ENCODE measurements at regions not wholly inside any gene's neighbourhood (a gene's known extent, or its start where the extent isn't known, plus 50 kb on each side); places are given as distances from the start of the nearest gene placed in this dataset.

DNA sequence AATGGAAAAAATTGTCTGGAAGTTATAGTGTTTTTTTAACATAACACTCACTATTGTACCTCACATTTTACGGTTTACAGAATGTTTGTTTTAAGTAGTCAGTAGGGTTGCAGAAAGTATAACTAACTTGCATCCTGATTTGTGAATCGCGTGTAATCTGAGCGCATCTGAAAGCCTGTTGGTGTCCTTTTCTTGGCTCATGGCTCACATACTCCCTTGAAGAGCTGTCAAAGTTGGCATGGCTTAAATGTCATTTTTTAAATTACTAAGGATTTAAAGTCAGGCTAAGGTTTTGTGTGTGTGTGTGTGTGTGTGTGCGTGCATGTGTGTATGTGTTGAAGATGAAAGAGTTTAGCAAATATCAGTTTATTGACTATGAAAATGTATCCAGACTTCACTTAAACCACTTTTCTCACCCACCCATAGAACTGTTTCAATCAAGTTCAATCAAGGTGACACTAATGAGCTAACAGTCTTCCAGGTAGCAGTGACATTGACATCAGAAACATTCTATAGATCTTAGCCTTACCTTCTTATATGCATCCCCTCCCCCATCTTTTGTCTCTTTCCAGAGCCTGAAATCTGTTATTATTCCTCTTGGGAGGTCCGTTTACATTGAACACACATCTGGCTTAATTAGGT, 480.4 kb upstream of the SGCG start:
- Histone ChIP-seq H3K9ac (ENCODE audit: low read length) (no peak overlapping the region), H3K36me3 (ENCODE audit: insufficient read depth, low read length) (no peaks in the 10 kb centered on the region), H3K27me3 (ENCODE audit: control insufficient read depth in 1 of 2, insufficient read depth in 2 of 2, low read length in 2 of 2) (no peaks in the 10 kb centered on the region), H3K4me1 (ENCODE audit: insufficient read depth, low read length) (no peaks in the 10 kb centered on the region), H3K9me3 (ENCODE audit: low read length) (peaks cover 5% of the 10 kb centered on the region), H3K4me3 (ENCODE audit: low read depth in 1 of 2, low read length in 2 of 2) (no peak overlapping the region), H3K27ac (ENCODE audit: low read depth, low read length) (no peak overlapping the region)

- H3K36me3 ChIP-seq (ENCODE audit: insufficient read depth, low read length): no peaks in the 10 kb centered on the region
- H3K4me1 ChIP-seq (ENCODE audit: insufficient read depth, low read length): no peaks in the 10 kb centered on the region
- H3K27me3 ChIP-seq (ENCODE audit: control insufficient read depth in 1 of 2, insufficient read depth in 2 of 2, low read length in 2 of 2): no peaks in the 10 kb centered on the region
- no peak overlapping the region for H3K9ac ChIP-seq (ENCODE audit: low read length)
- no peak overlapping the region for H3K27ac ChIP-seq (ENCODE audit: low read depth, low read length)
- no peak overlapping the region for H3K4me3 ChIP-seq (ENCODE audit: low read depth in 1 of 2, low read length in 2 of 2)
- H3K9me3 ChIP-seq (ENCODE audit: low read length): peaks cover 5% of the 10 kb centered on the region
These were observed 477.1 kb upstream of the SGCG start for GRCh38 chr13:22703601-22704209.

GRCh38 chr13:22707946-22708345, 472.8 kb upstream of the SGCG start:
- Histone ChIP-seq H3K27ac (ENCODE audit: low read depth, low read length) (no peak overlapping the region), H3K36me3 (ENCODE audit: insufficient read depth, low read length) (no peaks in the 10 kb centered on the region), H3K4me3 (ENCODE audit: low read depth in 1 of 2, low read length in 2 of 2) (no peak overlapping the region), H3K4me1 (ENCODE audit: insufficient read depth, low read length) (no peaks in the 10 kb centered on the region), H3K9ac (ENCODE audit: low read length) (no peak overlapping the region), H3K27me3 (ENCODE audit: control insufficient read depth in 1 of 2, insufficient read depth in 2 of 2, low read length in 2 of 2) (no peaks in the 10 kb centered on the region), H3K9me3 (ENCODE audit: low read length) (no peaks in the 10 kb centered on the region)

- Histone ChIP-seq H3K36me3 (ENCODE audit: insufficient read depth, low read length) (no peaks in the 10 kb centered on the region), H3K27ac (ENCODE audit: low read depth, low read length) (no peak overlapping the region), H3K4me1 (ENCODE audit: insufficient read depth, low read length) (no peaks in the 10 kb centered on the region), H3K9me3 (ENCODE audit: low read length) (no peaks in the 10 kb centered on the region), H3K27me3 (ENCODE audit: control insufficient read depth in 1 of 2, insufficient read depth in 2 of 2, low read length in 2 of 2) (no peaks in the 10 kb centered on the region), H3K4me3 (ENCODE audit: low read depth in 1 of 2, low read length in 2 of 2) (no peak overlapping the region), H3K9ac (ENCODE audit: low read length) (no peak overlapping the region)
These were observed 463.7 kb upstream of the SGCG start for GRCh38 chr13:22717036-22717435.

GRCh38 chr13:22726726-22727125, 454.1 kb upstream of the SGCG start:
- no peaks in the 10 kb centered on the region for H3K36me3 ChIP-seq (ENCODE audit: insufficient read depth, low read length)
- H3K27me3 ChIP-seq (ENCODE audit: control insufficient read depth in 1 of 2, insufficient read depth in 2 of 2, low read length in 2 of 2): no peaks in the 10 kb centered on the region
- no peak overlapping the region for H3K27ac ChIP-seq (ENCODE audit: low read depth, low read length)
- no peaks in the 10 kb centered on the region for H3K4me1 ChIP-seq (ENCODE audit: insufficient read depth, low read length)
- no peaks in the 10 kb centered on the region for H3K9me3 ChIP-seq (ENCODE audit: low read length)
- no peak overlapping the region for H3K9ac ChIP-seq (ENCODE audit: low read length)
- H3K4me3 ChIP-seq (ENCODE audit: low read depth in 1 of 2, low read length in 2 of 2): no peak overlapping the region

- H3K4me1 ChIP-seq (ENCODE audit: insufficient read depth, low read length): no peaks in the 10 kb centered on the region
- H3K27ac ChIP-seq (ENCODE audit: low read depth, low read length): no peak overlapping the region
- no peak overlapping the region for H3K9ac ChIP-seq (ENCODE audit: low read length)
- no peaks in the 10 kb centered on the region for H3K9me3 ChIP-seq (ENCODE audit: low read length)
- H3K4me3 ChIP-seq (ENCODE audit: low read depth in 1 of 2, low read length in 2 of 2): no peak overlapping the region
- H3K36me3 ChIP-seq (ENCODE audit: insufficient read depth, low read length): no peaks in the 10 kb centered on the region
- no peaks in the 10 kb centered on the region for H3K27me3 ChIP-seq (ENCODE audit: control insufficient read depth in 1 of 2, insufficient read depth in 2 of 2, low read length in 2 of 2)
These were observed 445.5 kb upstream of the SGCG start for GRCh38 chr13:22735011-22735995.

DNA sequence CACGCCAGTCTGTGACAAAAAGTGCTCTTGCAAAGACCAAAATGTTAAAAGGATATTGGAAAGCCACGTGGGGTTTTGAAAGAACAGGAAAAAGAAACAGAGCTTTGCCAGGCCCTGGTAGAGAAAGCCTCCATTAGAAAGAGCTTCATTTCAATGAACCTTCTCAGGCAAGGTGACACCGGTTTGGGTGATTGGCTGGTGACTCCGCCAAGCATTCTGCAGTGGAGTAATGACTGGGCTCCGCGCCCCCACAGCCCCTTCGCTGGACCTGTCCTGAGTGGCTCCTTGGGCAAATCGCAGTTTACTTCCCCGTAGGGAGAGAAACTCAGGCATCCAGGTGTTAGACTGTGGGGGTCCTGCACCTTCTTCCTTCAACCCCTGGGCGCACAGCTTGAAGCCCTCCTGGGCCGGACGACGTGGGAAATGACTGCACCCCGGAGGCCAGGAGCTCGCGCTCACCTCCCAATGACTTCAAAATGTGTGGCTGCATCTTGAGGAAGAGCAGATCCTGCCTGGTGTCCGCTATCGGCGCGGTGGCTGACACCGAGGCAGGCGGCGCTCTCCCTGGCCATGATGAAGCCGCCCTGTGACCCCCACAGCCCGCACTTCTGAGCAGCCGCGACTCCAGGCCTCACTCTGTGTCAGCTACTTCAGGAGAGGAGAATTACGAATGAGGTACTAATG, 444.6 kb upstream of the SGCG start:
- Histone ChIP-seq H3K27me3 (ENCODE audit: control insufficient read depth in 1 of 2, insufficient read depth in 2 of 2, low read length in 2 of 2) (no peaks in the 10 kb centered on the region), H3K9me3 (ENCODE audit: low read length) (no peaks in the 10 kb centered on the region), H3K4me1 (ENCODE audit: insufficient read depth, low read length) (no peaks in the 10 kb centered on the region), H3K36me3 (ENCODE audit: insufficient read depth, low read length) (no peaks in the 10 kb centered on the region), H3K4me3 (ENCODE audit: low read depth in 1 of 2, low read length in 2 of 2) (no peak overlapping the region), H3K27ac (ENCODE audit: low read depth, low read length) (no peak overlapping the region), H3K9ac (ENCODE audit: low read length) (no peak overlapping the region)

DNA sequence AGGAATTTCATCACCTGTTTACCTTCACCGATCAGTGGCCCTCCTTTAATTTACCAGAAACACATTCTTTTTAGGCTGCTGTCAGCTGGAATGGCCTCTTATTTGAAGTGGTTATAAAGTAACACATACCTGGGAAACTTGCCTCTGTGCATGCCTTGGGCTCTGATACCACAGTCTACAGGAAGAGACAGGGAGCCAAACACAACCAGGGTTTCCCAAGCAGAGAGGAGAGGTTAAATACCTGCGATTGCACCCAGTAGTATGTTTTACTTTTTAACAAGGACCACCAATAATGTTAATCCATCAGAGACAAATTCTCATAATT, 444.0 kb upstream of the SGCG start:
- H3K27me3 ChIP-seq (ENCODE audit: control insufficient read depth in 1 of 2, insufficient read depth in 2 of 2, low read length in 2 of 2): no peaks in the 10 kb centered on the region
- H3K27ac ChIP-seq (ENCODE audit: low read depth, low read length): no peak overlapping the region

DNA sequence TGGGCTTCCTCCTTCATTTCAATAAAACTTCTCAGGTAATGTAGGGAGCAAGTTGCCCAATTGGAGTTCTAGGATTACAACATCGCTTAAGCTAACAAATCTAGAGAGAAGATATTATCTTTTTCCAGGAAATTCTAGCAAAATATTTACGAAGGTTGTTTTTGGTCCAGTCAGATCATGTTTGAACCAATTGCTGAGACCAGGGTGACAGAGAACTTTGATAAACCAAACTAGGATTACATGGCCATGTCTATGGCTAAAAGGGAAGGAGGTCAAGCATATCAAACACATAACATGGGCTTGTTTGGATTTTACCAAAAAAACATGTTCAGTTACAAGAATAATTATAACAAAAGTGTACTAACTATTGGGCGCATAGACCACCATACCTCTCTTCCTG, 442.4 kb upstream of the SGCG start:
- H3K4me3 ChIP-seq (ENCODE audit: low read depth in 1 of 2, low read length in 2 of 2): no peak overlapping the region
- H3K27ac ChIP-seq (ENCODE audit: low read depth, low read length): no peak overlapping the region
- no peaks in the 10 kb centered on the region for H3K9me3 ChIP-seq (ENCODE audit: low read length)
- no peak overlapping the region for H3K9ac ChIP-seq (ENCODE audit: low read length)
- no peaks in the 10 kb centered on the region for H3K27me3 ChIP-seq (ENCODE audit: control insufficient read depth in 1 of 2, insufficient read depth in 2 of 2, low read length in 2 of 2)
- H3K4me1 ChIP-seq (ENCODE audit: insufficient read depth, low read length): no peaks in the 10 kb centered on the region
- H3K36me3 ChIP-seq (ENCODE audit: insufficient read depth, low read length): no peaks in the 10 kb centered on the region

More for the DNA sequence above, 444.0 kb upstream of the SGCG start:
- H3K36me3 ChIP-seq (ENCODE audit: insufficient read depth, low read length): no peaks in the 10 kb centered on the region
- no peak overlapping the region for H3K9ac ChIP-seq (ENCODE audit: low read length)
- no peaks in the 10 kb centered on the region for H3K4me1 ChIP-seq (ENCODE audit: insufficient read depth, low read length)
- H3K4me3 ChIP-seq (ENCODE audit: low read depth in 1 of 2, low read length in 2 of 2): no peak overlapping the region
- no peaks in the 10 kb centered on the region for H3K9me3 ChIP-seq (ENCODE audit: low read length)

DNA sequence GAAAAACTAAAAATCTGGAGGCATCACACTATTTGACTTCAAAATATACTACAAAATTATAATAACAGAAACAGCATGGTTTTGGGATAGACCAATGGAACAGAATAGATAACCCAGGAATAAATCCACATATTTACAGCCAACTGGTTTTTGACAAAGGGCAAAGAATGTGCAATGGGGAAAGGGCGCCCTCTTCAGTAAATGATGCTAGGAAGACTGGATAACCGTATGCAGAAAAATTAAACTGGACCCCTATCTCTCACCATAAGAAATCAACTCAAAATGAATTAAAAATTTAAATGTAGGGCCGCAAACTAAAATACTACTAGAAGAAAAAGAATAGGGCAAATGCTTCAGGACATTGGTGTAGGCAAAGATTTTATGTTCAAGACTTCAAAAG, 440.5 kb upstream of the SGCG start:
- Histone ChIP-seq H3K36me3 (ENCODE audit: insufficient read depth, low read length) (no peaks in the 10 kb centered on the region), H3K4me3 (ENCODE audit: low read depth in 1 of 2, low read length in 2 of 2) (no peak overlapping the region), H3K9me3 (ENCODE audit: low read length) (no peaks in the 10 kb centered on the region)

DNA sequence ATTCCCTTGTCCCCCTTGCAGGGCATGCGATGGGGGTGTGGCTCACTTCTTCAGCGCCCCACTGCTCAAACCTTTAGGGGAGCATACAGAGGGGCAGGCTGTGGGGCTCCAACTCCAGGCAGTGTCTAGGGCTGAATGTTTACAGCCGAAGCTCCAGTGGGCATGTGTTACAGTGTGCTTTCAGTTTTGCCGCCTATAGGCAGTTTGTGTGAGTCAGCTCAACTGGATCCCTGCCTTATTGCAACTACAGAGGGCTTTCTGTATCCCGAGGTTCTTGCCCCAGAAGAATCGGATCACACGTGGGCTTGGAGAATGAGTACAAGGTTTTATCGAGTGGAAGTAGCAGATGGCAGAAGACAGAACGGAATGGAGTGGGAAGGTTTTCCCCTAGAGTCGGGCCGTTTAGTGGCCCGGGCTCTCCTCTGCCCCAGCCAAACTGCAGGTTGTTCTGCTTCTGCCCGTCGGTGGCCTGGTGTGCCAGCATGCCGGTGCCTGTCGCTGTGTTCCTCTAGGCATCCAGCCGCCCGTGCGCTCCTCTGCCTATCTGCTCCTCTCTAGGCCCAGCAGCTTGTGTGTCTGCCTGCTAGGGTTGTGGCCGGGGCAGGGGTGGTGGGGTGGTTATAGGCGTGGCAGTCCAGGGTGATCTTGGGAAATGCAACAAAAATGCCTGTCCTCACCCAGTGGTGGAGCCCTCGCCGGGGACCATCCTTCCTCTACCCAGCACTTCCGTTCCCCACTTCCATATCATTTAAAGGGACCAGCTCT, 435.9 kb upstream of the SGCG start:
- no peaks in the 10 kb centered on the region for H3K9me3 ChIP-seq (ENCODE audit: low read length)
- no peak overlapping the region for H3K9ac ChIP-seq (ENCODE audit: low read length)
- no peaks in the 10 kb centered on the region for H3K36me3 ChIP-seq (ENCODE audit: insufficient read depth, low read length)
- no peaks in the 10 kb centered on the region for H3K4me1 ChIP-seq (ENCODE audit: insufficient read depth, low read length)
- no peaks in the 10 kb centered on the region for H3K27me3 ChIP-seq (ENCODE audit: control insufficient read depth in 1 of 2, insufficient read depth in 2 of 2, low read length in 2 of 2)
- H3K4me3 ChIP-seq (ENCODE audit: low read depth in 1 of 2, low read length in 2 of 2): no peak overlapping the region
- H3K27ac ChIP-seq (ENCODE audit: low read depth, low read length): no peak overlapping the region

More for the DNA sequence above, 440.5 kb upstream of the SGCG start:
- no peak overlapping the region for H3K27ac ChIP-seq (ENCODE audit: low read depth, low read length)
- H3K4me1 ChIP-seq (ENCODE audit: insufficient read depth, low read length): no peaks in the 10 kb centered on the region
- H3K27me3 ChIP-seq (ENCODE audit: control insufficient read depth in 1 of 2, insufficient read depth in 2 of 2, low read length in 2 of 2): no peaks in the 10 kb centered on the region
- H3K9ac ChIP-seq (ENCODE audit: low read length): no peak overlapping the region

Data from muscle layer of colon (tissue), 2 donors.